Activated T-helper 2 cell treated with anti-CD3 and anti-CD28 coated beads, Interferon-gamma antibody, Interleukin-2, Interleukin-4, amounts not matched to agents 10 μg/mL and 5 μg/mL and 100 μg/mL, durations not matched to agents 14 hours and 24 hours and 36 hours (primary cell): ENCODE measurements at regions not wholly inside any gene's neighbourhood (a gene's known extent, or its start where the extent isn't known, plus 50 kb on each side); places are given as distances from the start of the nearest gene placed in this dataset.

Experiments used
- DNase-seq: peaks from one replicate; pipeline ENCODE4 v3.0.0; 2021; ENCODE audit warnings: low spot score
- H3K27ac Mint-ChIP-seq: one replicate; pipeline ENCODE4 v1.8.0; 2021; ENCODE audit warnings: mixed read lengths
- H3K27me3 Mint-ChIP-seq: one replicate; pipeline ENCODE4 v1.8.0; 2021; ENCODE audit warnings: low read depth, mixed read lengths
- H3K36me3 Mint-ChIP-seq: one replicate; pipeline ENCODE4 v1.8.0; 2021; ENCODE audit warnings: low read depth, mixed read lengths
- H3K4me1 Mint-ChIP-seq: one replicate; pipeline ENCODE4 v1.8.0; 2021; ENCODE audit warnings: low read depth, mixed read lengths
- H3K4me3 Mint-ChIP-seq: one replicate; pipeline ENCODE4 v1.8.0; 2021; ENCODE audit warnings: low read depth, mild to moderate bottlenecking, moderate library complexity, mixed read lengths
- H3K9me3 Mint-ChIP-seq: one replicate; pipeline ENCODE4 v1.8.0; 2021; ENCODE audit warnings: mixed read lengths
- intact Hi-C: fragments of 100-400 bp; cut with micrococcal nuclease; formaldehyde crosslinking; loops from one replicate; pipeline ENCODE4 v1.15.1; 2023

- no peaks in the 10 kb centered on the region for H3K27me3 Mint-ChIP-seq
- peaks cover 18% of the 10 kb centered on the region for H3K9me3 Mint-ChIP-seq
- intact Hi-C loops: no loop called here
- H3K4me1 Mint-ChIP-seq: peaks cover 4% of the 10 kb centered on the region
- no peak overlapping the region for H3K4me3 Mint-ChIP-seq
- no peak overlapping the region for H3K27ac Mint-ChIP-seq
- no peak for DNase-seq
- H3K36me3 Mint-ChIP-seq: no peaks in the 10 kb centered on the region
Measured at GRCh38 chr14:51424041-51424440, 184.0 kb downstream of the TMX1 start.

GRCh38 chr14:51424561-51425251, 184.7 kb downstream of the TMX1 start:
- Mint-ChIP-seq H3K27ac (no peak overlapping the region), H3K4me3 (no peak overlapping the region), H3K36me3 (no peaks in the 10 kb centered on the region), H3K27me3 (no peaks in the 10 kb centered on the region), H3K9me3 (peaks cover 12% of the 10 kb centered on the region), H3K4me1 (peaks cover 4% of the 10 kb centered on the region)
- DNase-seq: no peak
- intact Hi-C loops: no loop called here

- intact Hi-C loops: no loop called here
- peaks cover 10% of the 10 kb centered on the region for H3K27me3 Mint-ChIP-seq
- H3K4me3 Mint-ChIP-seq: no peak overlapping the region
- H3K36me3 Mint-ChIP-seq: no peaks in the 10 kb centered on the region
- no peak overlapping the region for H3K27ac Mint-ChIP-seq
- no peak for DNase-seq
- H3K9me3 Mint-ChIP-seq: no peaks in the 10 kb centered on the region
- no peaks in the 10 kb centered on the region for H3K4me1 Mint-ChIP-seq
Measured at GRCh38 chr14:51428981-51429380, 188.9 kb downstream of the TMX1 start.

GRCh38 chr14:51430079-51430478, 190.0 kb downstream of the TMX1 start:
- Mint-ChIP-seq H3K4me1 (no peaks in the 10 kb centered on the region), H3K4me3 (no peak overlapping the region), H3K27me3 (peaks cover 10% of the 10 kb centered on the region), H3K36me3 (no peaks in the 10 kb centered on the region), H3K9me3 (no peaks in the 10 kb centered on the region), H3K27ac (no peak overlapping the region)
- DNase-seq: no peak
- intact Hi-C loops: no loop called here

- Mint-ChIP-seq H3K9me3 (no peaks in the 10 kb centered on the region), H3K4me1 (no peaks in the 10 kb centered on the region), H3K27me3 (peaks cover 10% of the 10 kb centered on the region), H3K27ac (no peak overlapping the region), H3K36me3 (no peaks in the 10 kb centered on the region), H3K4me3 (no peak overlapping the region)
- intact Hi-C loops: no loop called here
- no peak for DNase-seq
Measured at GRCh38 chr14:51430633-51431032, 190.6 kb downstream of the TMX1 start.

- no peak for DNase-seq
- H3K4me1 Mint-ChIP-seq: no peaks in the 10 kb centered on the region
- peaks cover 13% of the 10 kb centered on the region for H3K27me3 Mint-ChIP-seq
- intact Hi-C loops: no loop called here
- no peak overlapping the region for H3K4me3 Mint-ChIP-seq
- H3K36me3 Mint-ChIP-seq: no peaks in the 10 kb centered on the region
- no peaks in the 10 kb centered on the region for H3K9me3 Mint-ChIP-seq
- no peak overlapping the region for H3K27ac Mint-ChIP-seq
Measured at GRCh38 chr14:51431033-51431709, 191.1 kb downstream of the TMX1 start.

- no peaks in the 10 kb centered on the region for H3K36me3 Mint-ChIP-seq
- H3K4me3 Mint-ChIP-seq: no peak overlapping the region
- intact Hi-C loops: no loop called here
- H3K9me3 Mint-ChIP-seq: no peaks in the 10 kb centered on the region
- no peak overlapping the region for H3K27ac Mint-ChIP-seq
- H3K4me1 Mint-ChIP-seq: no peaks in the 10 kb centered on the region
- DNase-seq: no peak
- peaks cover 16% of the 10 kb centered on the region for H3K27me3 Mint-ChIP-seq
Measured at GRCh38 chr14:51431741-51432140, 191.7 kb downstream of the TMX1 start.

GRCh38 chr14:51432302-51432948, 192.4 kb downstream of the TMX1 start:
- intact Hi-C loops: no loop called here
- Mint-ChIP-seq H3K27ac (no peak overlapping the region), H3K4me1 (no peaks in the 10 kb centered on the region), H3K27me3 (peaks cover 16% of the 10 kb centered on the region), H3K36me3 (no peaks in the 10 kb centered on the region), H3K4me3 (no peak overlapping the region), H3K9me3 (no peaks in the 10 kb centered on the region)
- no peak for DNase-seq

- Mint-ChIP-seq H3K9me3 (no peaks in the 10 kb centered on the region), H3K4me1 (no peaks in the 10 kb centered on the region), H3K27ac (no peak overlapping the region), H3K27me3 (peaks cover 14% of the 10 kb centered on the region), H3K36me3 (no peaks in the 10 kb centered on the region), H3K4me3 (no peak overlapping the region)
- DNase-seq: no peak
- intact Hi-C loops: no loop called here
Measured at GRCh38 chr14:51436630-51437029, 196.6 kb downstream of the TMX1 start.

GRCh38 chr14:51439896-51440295, 199.8 kb downstream of the TMX1 start:
- Mint-ChIP-seq H3K36me3 (no peaks in the 10 kb centered on the region), H3K9me3 (no peaks in the 10 kb centered on the region), H3K27me3 (peaks cover 12% of the 10 kb centered on the region), H3K27ac (no peak overlapping the region), H3K4me1 (no peaks in the 10 kb centered on the region), H3K4me3 (no peak overlapping the region)
- intact Hi-C loops: no loop called here
- DNase-seq: no peak

GRCh38 chr14:51441001-51441400, 201.0 kb downstream of the TMX1 start:
- DNase-seq: no peak
- Mint-ChIP-seq H3K4me3 (no peak overlapping the region), H3K4me1 (no peaks in the 10 kb centered on the region), H3K27me3 (peaks cover 10% of the 10 kb centered on the region), H3K27ac (no peak overlapping the region), H3K36me3 (no peaks in the 10 kb centered on the region), H3K9me3 (no peaks in the 10 kb centered on the region)
- intact Hi-C loops: no loop called here

- Mint-ChIP-seq H3K36me3 (no peaks in the 10 kb centered on the region), H3K9me3 (no peaks in the 10 kb centered on the region), H3K27ac (no peak overlapping the region), H3K4me3 (no peak overlapping the region), H3K27me3 (peaks cover 6% of the 10 kb centered on the region), H3K4me1 (no peaks in the 10 kb centered on the region)
- intact Hi-C loops: no loop called here
- DNase-seq: no peak
Measured at GRCh38 chr14:51442513-51443175, 202.6 kb downstream of the TMX1 start.
